ENCODE measurements at regions not wholly inside any gene's neighbourhood (a gene's known extent, or its start where the extent isn't known, plus 50 kb on each side); places are given as distances from the start of the nearest gene placed in this dataset.

DNA sequence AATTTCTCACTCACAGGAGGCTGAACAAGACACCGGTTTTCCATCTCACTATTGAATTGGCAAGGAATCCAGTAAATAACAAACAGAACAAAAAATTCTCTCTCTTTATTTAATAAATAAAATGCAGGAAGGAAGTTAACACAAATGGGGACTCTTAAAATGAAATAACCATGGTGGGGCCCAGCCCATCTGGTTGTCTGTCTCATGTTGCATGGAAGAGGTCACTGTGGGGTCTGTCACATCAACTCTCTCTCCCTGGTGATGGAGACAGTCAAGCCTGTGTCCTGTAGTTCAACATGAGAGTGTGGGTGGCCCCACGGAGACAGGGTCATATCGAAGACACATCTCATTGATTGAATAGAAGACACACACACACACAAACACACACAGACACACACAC, 297.7 kb downstream of the IRX2 start:
- H3K9me3 ChIP-seq (replicated peaks; ENCODE audit: insufficient read depth, low read length): no peaks in the 10 kb centered on the region; the same call in 1 of the 2 replicates
- H3K79me2 ChIP-seq (ENCODE audit: low read length): no peaks in the 10 kb centered on the region
- H2AFZ ChIP-seq (ENCODE audit: low read length): no peak overlapping the region
- no peak overlapping the region for H3K4me3 ChIP-seq (ENCODE audit: low read length)
- no peaks in the 10 kb centered on the region for H3F3A ChIP-seq (ENCODE audit: insufficient read depth, low read length)
- no peak overlapping the region for H3K27ac ChIP-seq (ENCODE audit: low read length)
- TF ChIP-seq EZH2phosphoT487 (IDR thresholded peaks at IDR 0.05; ENCODE audit: low read length) (no peak), EZH2 (optimal IDR thresholded peaks at IDR 0.05; ENCODE audit: low read depth, low read length) (no peak)
- TF ChIP-seq, protein P1, sequence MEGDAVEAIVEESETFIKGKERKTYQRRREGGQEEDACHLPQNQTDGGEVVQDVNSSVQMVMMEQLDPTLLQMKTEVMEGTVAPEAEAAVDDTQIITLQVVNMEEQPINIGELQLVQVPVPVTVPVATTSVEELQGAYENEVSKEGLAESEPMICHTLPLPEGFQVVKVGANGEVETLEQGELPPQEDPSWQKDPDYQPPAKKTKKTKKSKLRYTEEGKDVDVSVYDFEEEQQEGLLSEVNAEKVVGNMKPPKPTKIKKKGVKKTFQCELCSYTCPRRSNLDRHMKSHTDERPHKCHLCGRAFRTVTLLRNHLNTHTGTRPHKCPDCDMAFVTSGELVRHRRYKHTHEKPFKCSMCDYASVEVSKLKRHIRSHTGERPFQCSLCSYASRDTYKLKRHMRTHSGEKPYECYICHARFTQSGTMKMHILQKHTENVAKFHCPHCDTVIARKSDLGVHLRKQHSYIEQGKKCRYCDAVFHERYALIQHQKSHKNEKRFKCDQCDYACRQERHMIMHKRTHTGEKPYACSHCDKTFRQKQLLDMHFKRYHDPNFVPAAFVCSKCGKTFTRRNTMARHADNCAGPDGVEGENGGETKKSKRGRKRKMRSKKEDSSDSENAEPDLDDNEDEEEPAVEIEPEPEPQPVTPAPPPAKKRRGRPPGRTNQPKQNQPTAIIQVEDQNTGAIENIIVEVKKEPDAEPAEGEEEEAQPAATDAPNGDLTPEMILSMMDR (IDR thresholded peaks at IDR 0.05; ENCODE audit: low read length): no peak
- H4K20me1 ChIP-seq (ENCODE audit: insufficient read depth, low read length): no peaks in the 10 kb centered on the region
- DNase-seq: no peak
- no peaks in the 10 kb centered on the region for H3K4me1 ChIP-seq (ENCODE audit: low read length)
- H3K4me2 ChIP-seq (ENCODE audit: low read depth, low read length): no peak overlapping the region
- no peak overlapping the region for H3K9ac ChIP-seq (ENCODE audit: low read length)
- H3K27me3 ChIP-seq (replicated peaks; ENCODE audit: insufficient read depth, low read length): no peaks in the 10 kb centered on the region
- H3K36me3 ChIP-seq (replicated peaks; ENCODE audit: insufficient read depth, low read length): no peaks in the 10 kb centered on the region
- no peaks in the 10 kb centered on the region for H3K9me2 ChIP-seq (replicated peaks; ENCODE audit: insufficient read depth, low read length)

DNA sequence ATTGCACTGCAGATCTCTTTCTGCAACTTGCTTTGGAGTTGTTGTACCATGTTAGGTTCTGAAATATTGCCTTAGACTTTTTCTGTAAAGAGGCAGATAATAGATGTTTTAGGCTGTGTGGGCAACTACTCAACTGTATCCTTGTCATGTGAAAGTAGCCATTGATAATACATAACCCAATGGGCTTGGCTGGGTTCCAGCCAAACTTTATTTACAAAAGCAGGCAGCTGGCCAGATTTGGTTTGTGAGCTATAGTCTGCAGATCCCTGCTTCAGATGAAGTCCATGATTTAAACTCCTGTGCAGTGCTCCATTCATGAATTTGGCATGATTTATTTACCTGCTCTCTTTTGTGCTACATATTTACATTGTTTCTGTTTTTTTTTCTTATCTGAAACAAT, 300.4 kb downstream of the IRX2 start:
- Histone ChIP-seq H3K36me3 (replicated peaks; ENCODE audit: insufficient read depth, low read length) (no peaks in the 10 kb centered on the region), H3K4me3 (ENCODE audit: low read length) (no peak overlapping the region), H3K9me3 (replicated peaks; ENCODE audit: insufficient read depth, low read length) (no peaks in the 10 kb centered on the region; the same call in 1 of the 2 replicates), H3K79me2 (ENCODE audit: low read length) (no peaks in the 10 kb centered on the region), H3F3A (ENCODE audit: insufficient read depth, low read length) (no peaks in the 10 kb centered on the region), H3K9ac (ENCODE audit: low read length) (no peak overlapping the region), H2AFZ (ENCODE audit: low read length) (no peak overlapping the region), H3K4me1 (ENCODE audit: low read length) (no peaks in the 10 kb centered on the region), H4K20me1 (ENCODE audit: insufficient read depth, low read length) (no peaks in the 10 kb centered on the region), H3K9me2 (replicated peaks; ENCODE audit: insufficient read depth, low read length) (no peaks in the 10 kb centered on the region), H3K27ac (ENCODE audit: low read length) (no peak overlapping the region), H3K4me2 (ENCODE audit: low read depth, low read length) (no peak overlapping the region), H3K27me3 (replicated peaks; ENCODE audit: insufficient read depth, low read length) (no peaks in the 10 kb centered on the region)
- DNase-seq: no peak
- TF ChIP-seq EZH2 (optimal IDR thresholded peaks at IDR 0.05; ENCODE audit: low read depth, low read length): no peak
- no peak for TF ChIP-seq EZH2phosphoT487 (IDR thresholded peaks at IDR 0.05; ENCODE audit: low read length)
- TF ChIP-seq, protein P1 (IDR thresholded peaks at IDR 0.05; ENCODE audit: low read length): no peak

DNA sequence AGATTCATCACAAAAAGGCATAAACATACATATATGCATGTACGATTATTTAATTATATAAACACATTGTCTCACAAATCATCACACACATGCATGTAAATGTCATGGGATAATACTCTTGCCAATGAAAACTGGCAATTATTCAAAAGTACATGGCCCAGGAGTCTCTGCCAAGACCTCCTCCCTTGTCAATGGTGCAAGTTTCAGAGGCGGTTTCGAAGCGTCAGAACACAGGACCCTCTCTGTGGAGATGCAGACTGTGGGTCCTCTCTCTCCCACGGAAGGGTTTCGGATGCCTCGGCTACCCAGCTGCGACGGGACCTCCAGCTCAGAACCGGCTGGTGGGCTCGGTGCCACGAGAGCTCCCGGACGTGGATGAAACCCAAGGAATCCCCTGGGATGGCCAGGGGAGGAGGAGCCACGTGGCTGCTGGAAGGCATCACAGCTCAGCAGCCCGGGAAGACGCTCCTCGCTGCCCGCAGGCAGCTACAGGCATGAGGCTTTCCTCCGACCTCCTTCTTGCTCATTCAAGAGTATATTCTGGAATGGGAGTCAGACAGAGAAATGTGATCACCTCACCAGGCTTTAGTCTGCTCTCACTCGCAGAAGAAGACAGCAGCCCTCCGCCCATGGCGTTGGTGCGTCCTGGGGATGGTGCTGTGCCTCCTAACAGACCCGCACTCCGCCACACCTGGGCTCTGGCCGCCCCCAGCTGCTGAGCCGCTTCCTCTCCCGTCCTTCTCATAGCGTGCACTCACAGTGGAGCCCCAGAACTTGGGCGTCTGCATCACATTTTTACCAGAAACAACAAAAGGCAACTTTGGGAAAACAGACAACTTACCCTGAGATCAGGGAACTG, 308.8 kb downstream of the IRX2 start:
- H3K79me2 ChIP-seq (ENCODE audit: low read length): no peaks in the 10 kb centered on the region
- no peaks in the 10 kb centered on the region for H3K36me3 ChIP-seq (replicated peaks; ENCODE audit: insufficient read depth, low read length)
- no peaks in the 10 kb centered on the region for H3K27me3 ChIP-seq (replicated peaks; ENCODE audit: insufficient read depth, low read length)
- TF ChIP-seq EZH2 (optimal IDR thresholded peaks at IDR 0.05; ENCODE audit: low read depth, low read length): no peak
- TF ChIP-seq, protein P1 (IDR thresholded peaks at IDR 0.05; ENCODE audit: low read length): no peak
- no peak for TF ChIP-seq EZH2phosphoT487 (IDR thresholded peaks at IDR 0.05; ENCODE audit: low read length)
- no peaks in the 10 kb centered on the region for H3K4me1 ChIP-seq (ENCODE audit: low read length)
- no peaks in the 10 kb centered on the region for H4K20me1 ChIP-seq (ENCODE audit: insufficient read depth, low read length)
- H3K4me2 ChIP-seq (ENCODE audit: low read depth, low read length): no peak overlapping the region
- no peaks in the 10 kb centered on the region; the same call in 1 of the 2 replicates for H3K9me3 ChIP-seq (replicated peaks; ENCODE audit: insufficient read depth, low read length)
- no peak overlapping the region for H2AFZ ChIP-seq (ENCODE audit: low read length)
- no peak overlapping the region for H3K27ac ChIP-seq (ENCODE audit: low read length)
- no peak overlapping the region for H3K4me3 ChIP-seq (ENCODE audit: low read length)
- H3F3A ChIP-seq (ENCODE audit: insufficient read depth, low read length): no peaks in the 10 kb centered on the region
- no peak for DNase-seq
- H3K9ac ChIP-seq (ENCODE audit: low read length): no peak overlapping the region
- no peaks in the 10 kb centered on the region for H3K9me2 ChIP-seq (replicated peaks; ENCODE audit: insufficient read depth, low read length)
